Activated CD8-positive, alpha-beta memory T cell treated with anti-CD3 and anti-CD28 coated beads, Interleukin-2, amount 10 ng/mL, durations not matched to agents 7 days and 5 days (primary cell): ENCODE measurements at regions not wholly inside any gene's neighbourhood (a gene's known extent, or its start where the extent isn't known, plus 50 kb on each side); places are given as distances from the start of the nearest gene placed in this dataset.
"Not testable (repeated sequence)": the region's sequence is repeated elsewhere in the genome, so short reads cannot be mapped to it uniquely, and the experiment has no call there.

ENCODE experiments used
- ATAC-seq: fragments of 150-1000 bp; cut with Tn5 transposase; one replicate; pipeline ENCODE4 v1.10.0; 2021; ENCODE audit warnings: moderate library complexity
- CTCF ChIA-PET: fragments of 350-600 bp; sonication (Branson Sonifier 250); formaldehyde crosslinking; loops from one replicate; lab custom pipeline; 2021; ENCODE audit warnings: antibody characterized with exemption; lab: Charles Lee
- DNase-seq: peaks from one replicate; pipeline ENCODE4 v3.0.0-alpha.2; 2020
- H3K27ac Mint-ChIP-seq: one replicate; pipeline ENCODE4 v1.8.0; 2021; ENCODE audit warnings: mild to moderate bottlenecking, mixed read lengths
- H3K27me3 Mint-ChIP-seq: one replicate; pipeline ENCODE4 v1.8.0; 2021; ENCODE audit warnings: mixed read lengths
- H3K36me3 Mint-ChIP-seq: one replicate; pipeline ENCODE4 v1.8.0; 2021; ENCODE audit warnings: mild to moderate bottlenecking, mixed read lengths
- H3K4me1 Mint-ChIP-seq: one replicate; pipeline ENCODE4 v1.8.0; 2021; ENCODE audit warnings: mixed read lengths
- H3K4me3 Mint-ChIP-seq: one replicate; pipeline ENCODE4 v1.8.0; 2021; ENCODE audit warnings: mild to moderate bottlenecking, moderate library complexity, mixed read lengths
- H3K9me3 Mint-ChIP-seq: one replicate; pipeline ENCODE4 v1.8.0; 2022; ENCODE audit warnings: low read depth, mixed read lengths

DNA sequence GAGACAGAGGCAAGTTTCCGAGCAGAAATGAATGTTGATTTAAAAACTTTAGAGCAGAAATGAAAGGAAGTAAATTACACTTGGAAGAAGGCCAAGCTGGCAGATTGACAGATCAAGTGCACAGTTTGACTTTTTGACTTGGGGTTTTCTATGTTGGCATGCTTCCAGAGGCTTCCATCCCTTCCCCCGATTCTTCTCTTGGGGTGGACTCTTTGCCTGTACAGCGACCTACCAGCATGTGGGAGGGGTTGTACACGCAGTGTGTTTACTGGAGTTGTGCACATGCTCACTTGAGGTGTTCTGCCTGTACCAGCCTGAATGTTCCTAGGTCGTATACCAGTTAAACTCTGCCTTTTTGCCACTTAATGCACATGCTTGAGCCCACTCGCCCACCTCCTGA is 701.5 kb upstream of the GBE1 start:
- no peak for DNase-seq
- H3K27ac Mint-ChIP-seq: no peak overlapping the region
- CTCF ChIA-PET: no interaction called here
- no peaks in the 10 kb centered on the region for H3K4me1 Mint-ChIP-seq
- no peaks in the 10 kb centered on the region for H3K36me3 Mint-ChIP-seq
- H3K27me3 Mint-ChIP-seq: no peaks in the 10 kb centered on the region
- ATAC-seq: no peak
- peaks cover 4% of the 10 kb centered on the region for H3K9me3 Mint-ChIP-seq
- no peak overlapping the region for H3K4me3 Mint-ChIP-seq

DNA sequence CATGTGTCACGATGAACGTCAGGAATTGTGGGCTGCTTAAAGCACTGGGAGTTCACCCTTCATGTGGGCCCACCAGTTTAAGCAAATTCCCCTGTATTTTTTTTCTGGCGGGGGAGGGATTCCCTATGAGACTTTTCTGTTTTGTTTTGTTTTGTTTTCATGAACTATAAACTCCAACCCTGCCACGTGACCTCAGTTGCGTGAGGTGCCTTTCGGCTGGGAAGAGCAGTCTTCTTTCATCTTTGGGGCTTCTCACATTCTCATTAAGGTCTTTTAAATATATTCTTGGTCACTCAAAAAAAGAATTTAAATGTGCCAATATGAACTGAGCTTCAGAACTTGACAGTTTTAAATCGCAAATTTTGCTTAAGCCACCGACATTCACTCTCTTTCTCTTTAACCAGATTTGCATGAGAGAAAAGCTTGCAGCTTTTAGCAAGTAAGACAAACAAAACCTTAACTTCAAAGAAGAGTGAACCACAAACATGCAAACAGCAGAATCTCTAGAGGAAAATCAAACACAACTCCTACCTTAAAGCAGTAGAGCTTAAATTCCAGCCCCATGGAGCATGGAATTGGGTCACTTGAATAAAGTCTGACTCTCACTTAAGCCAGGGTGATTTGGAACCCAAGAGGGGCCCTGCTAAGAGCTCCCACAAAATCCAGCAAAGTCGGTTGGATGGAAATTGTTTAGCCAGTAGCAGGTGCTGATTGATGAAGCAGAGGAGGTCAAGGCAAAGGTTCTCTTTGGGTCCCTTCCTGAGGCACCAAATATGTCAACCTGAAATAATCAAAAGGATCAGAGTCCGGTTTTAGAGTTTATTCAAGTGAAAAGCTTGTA is 699.8 kb upstream of the GBE1 start:
- H3K27me3 Mint-ChIP-seq: no peaks in the 10 kb centered on the region
- H3K36me3 Mint-ChIP-seq: no peaks in the 10 kb centered on the region
- H3K4me3 Mint-ChIP-seq: no peak overlapping the region
- H3K9me3 Mint-ChIP-seq: peaks cover 1% of the 10 kb centered on the region
- CTCF ChIA-PET: no interaction called here
- H3K4me1 Mint-ChIP-seq: no peaks in the 10 kb centered on the region
- ATAC-seq: no peak
- DNase-seq: no peak
- H3K27ac Mint-ChIP-seq: no peak overlapping the region

DNA sequence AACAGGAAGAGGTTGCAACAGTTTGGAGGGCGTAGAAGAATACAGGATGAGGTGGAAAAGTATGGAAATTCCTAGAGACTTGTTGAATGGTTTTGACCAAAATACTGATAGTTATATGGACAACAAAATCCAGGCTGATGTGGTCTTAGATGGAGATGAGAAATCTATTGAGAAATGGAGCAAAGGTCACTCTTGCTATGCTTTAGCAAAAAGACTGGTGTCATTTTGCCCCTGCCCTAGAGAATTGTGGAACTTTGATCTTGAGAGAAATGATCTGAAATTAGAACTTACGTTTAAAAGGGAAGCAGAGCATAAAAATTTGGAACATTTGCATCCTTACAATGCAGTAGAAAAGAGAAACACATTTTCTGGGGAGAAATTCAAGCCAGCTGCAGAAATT is 686.9 kb upstream of the GBE1 start:
- Mint-ChIP-seq H3K27me3 (no peaks in the 10 kb centered on the region), H3K36me3 (no peaks in the 10 kb centered on the region), H3K27ac (no peak overlapping the region), H3K9me3 (peaks cover 15% of the 10 kb centered on the region), H3K4me1 (no peaks in the 10 kb centered on the region), H3K4me3 (no peak overlapping the region)
- ATAC-seq (no peak), DNase-seq (no peak)
- CTCF ChIA-PET: no interaction called here

- H3K27me3 Mint-ChIP-seq, ATAC-seq, H3K27ac Mint-ChIP-seq, H3K9me3 Mint-ChIP-seq, H3K4me3 Mint-ChIP-seq, H3K36me3 Mint-ChIP-seq, DNase-seq, CTCF ChIA-PET, H3K4me1 Mint-ChIP-seq: not testable (repeated sequence)
Observed at GRCh38 chr3:82428821-82429220, 667.4 kb upstream of the GBE1 start.

GRCh38 chr3:82424031-82424339 is 662.5 kb upstream of the GBE1 start:
- CTCF ChIA-PET: no interaction called here
- no peak for DNase-seq
- H3K4me1 Mint-ChIP-seq: no peaks in the 10 kb centered on the region
- H3K36me3 Mint-ChIP-seq: no peaks in the 10 kb centered on the region
- ATAC-seq: no peak
- H3K9me3 Mint-ChIP-seq: peaks cover 3% of the 10 kb centered on the region
- no peak overlapping the region for H3K4me3 Mint-ChIP-seq
- H3K27ac Mint-ChIP-seq: no peak overlapping the region
- H3K27me3 Mint-ChIP-seq: no peaks in the 10 kb centered on the region

- no peak overlapping the region for H3K4me3 Mint-ChIP-seq
- ATAC-seq: no peak
- no peaks in the 10 kb centered on the region for H3K36me3 Mint-ChIP-seq
- H3K27ac Mint-ChIP-seq: no peak overlapping the region
- no peaks in the 10 kb centered on the region for H3K4me1 Mint-ChIP-seq
- peaks cover 5% of the 10 kb centered on the region for H3K9me3 Mint-ChIP-seq
- no peaks in the 10 kb centered on the region for H3K27me3 Mint-ChIP-seq
- CTCF ChIA-PET: no interaction called here
- DNase-seq: no peak
Observed at GRCh38 chr3:82423268-82424030, 662.0 kb upstream of the GBE1 start.

GRCh38 chr3:82416830-82417229 is 655.4 kb upstream of the GBE1 start:
- H3K27me3 Mint-ChIP-seq: no peaks in the 10 kb centered on the region
- H3K9me3 Mint-ChIP-seq: peaks cover 9% of the 10 kb centered on the region
- CTCF ChIA-PET: no interaction called here
- H3K4me3 Mint-ChIP-seq: no peak overlapping the region
- no peaks in the 10 kb centered on the region for H3K36me3 Mint-ChIP-seq
- no peaks in the 10 kb centered on the region for H3K4me1 Mint-ChIP-seq
- ATAC-seq: no peak
- no peak overlapping the region for H3K27ac Mint-ChIP-seq
- no peak for DNase-seq

DNA sequence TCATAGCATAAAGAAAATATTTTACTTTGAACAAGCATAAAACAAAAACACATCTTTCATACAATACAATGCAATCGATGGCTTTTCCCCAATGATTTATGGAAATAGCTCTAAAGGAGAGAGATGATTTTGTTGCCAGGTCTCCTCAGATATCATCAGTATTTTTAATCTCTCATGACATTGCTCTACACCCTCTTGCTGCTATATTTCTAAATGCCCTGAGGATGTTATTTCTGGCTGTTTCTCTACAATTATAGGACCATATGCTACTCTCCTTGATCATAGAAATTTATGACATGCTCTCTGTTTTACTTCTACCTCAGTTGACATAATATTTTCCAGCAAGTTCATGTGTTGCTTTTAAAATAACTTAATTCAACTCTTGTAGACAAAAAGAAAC is 654.9 kb upstream of the GBE1 start:
- no peak overlapping the region for H3K27ac Mint-ChIP-seq
- no peaks in the 10 kb centered on the region for H3K36me3 Mint-ChIP-seq
- no peaks in the 10 kb centered on the region for H3K4me1 Mint-ChIP-seq
- ATAC-seq (no peak), DNase-seq (no peak)
- CTCF ChIA-PET: no interaction called here
- peaks cover 9% of the 10 kb centered on the region for H3K9me3 Mint-ChIP-seq
- H3K4me3 Mint-ChIP-seq: no peak overlapping the region
- no peaks in the 10 kb centered on the region for H3K27me3 Mint-ChIP-seq

DNA sequence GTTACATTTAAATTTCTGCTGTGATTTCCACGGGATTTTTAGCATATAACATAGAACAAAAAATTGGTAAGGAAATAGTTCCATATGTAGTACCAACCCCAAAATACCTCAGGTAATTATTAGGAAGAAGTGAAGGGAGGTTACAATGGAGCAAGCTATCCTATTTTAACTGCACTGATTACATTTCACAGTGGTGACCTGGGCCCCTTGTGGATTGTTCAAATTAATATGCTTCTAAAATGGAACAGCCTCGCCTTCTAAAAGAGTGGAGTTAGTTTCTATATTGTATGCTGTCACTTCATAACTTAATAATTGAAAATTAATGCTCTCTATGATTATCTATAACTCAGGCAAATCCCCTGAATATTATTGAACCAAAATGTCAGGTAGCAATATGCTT is 651.7 kb upstream of the GBE1 start:
- DNase-seq: no peak
- Mint-ChIP-seq H3K36me3 (no peaks in the 10 kb centered on the region), H3K4me3 (no peak overlapping the region)

DNA sequence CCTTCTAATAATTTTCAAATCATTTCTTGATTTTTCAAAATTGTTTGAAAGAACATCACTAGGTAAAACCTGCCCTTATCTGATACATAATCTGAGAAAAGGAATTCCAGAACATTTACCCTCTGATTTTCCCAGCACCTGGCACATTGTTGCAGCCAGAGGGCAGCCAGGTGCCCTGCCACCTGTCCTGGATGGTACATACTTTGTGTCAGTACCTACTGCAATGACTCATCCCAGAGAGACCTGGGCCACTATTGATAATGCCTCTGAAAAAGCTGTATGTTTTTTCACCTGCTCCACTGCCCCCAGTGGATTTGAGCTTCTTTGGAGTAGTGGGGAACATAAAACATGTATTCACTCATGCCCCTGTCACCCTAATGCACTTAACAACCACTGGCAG is 648.9 kb upstream of the GBE1 start:
- CTCF ChIA-PET: no interaction called here
- Mint-ChIP-seq H3K9me3 (peaks cover 5% of the 10 kb centered on the region), H3K4me3 (no peak overlapping the region), H3K4me1 (no peaks in the 10 kb centered on the region), H3K27ac (no peak overlapping the region), H3K36me3 (no peaks in the 10 kb centered on the region), H3K27me3 (no peaks in the 10 kb centered on the region)
- ATAC-seq (no peak), DNase-seq (no peak)

More for the DNA sequence above, 651.7 kb upstream of the GBE1 start:
- peaks cover 5% of the 10 kb centered on the region for H3K9me3 Mint-ChIP-seq
- no peak overlapping the region for H3K27ac Mint-ChIP-seq
- no peak for ATAC-seq
- CTCF ChIA-PET: no interaction called here
- H3K27me3 Mint-ChIP-seq: no peaks in the 10 kb centered on the region
- no peaks in the 10 kb centered on the region for H3K4me1 Mint-ChIP-seq

GRCh38 chr3:82409842-82410241 is 648.4 kb upstream of the GBE1 start:
- Mint-ChIP-seq H3K4me1 (no peaks in the 10 kb centered on the region), H3K27ac (no peak overlapping the region), H3K4me3 (no peak overlapping the region), H3K9me3 (peaks cover 5% of the 10 kb centered on the region), H3K36me3 (no peaks in the 10 kb centered on the region), H3K27me3 (no peaks in the 10 kb centered on the region)
- CTCF ChIA-PET: no interaction called here
- no peak for ATAC-seq
- no peak for DNase-seq

- no peak for ATAC-seq
- Mint-ChIP-seq H3K36me3 (no peaks in the 10 kb centered on the region), H3K9me3 (peaks cover 7% of the 10 kb centered on the region), H3K4me1 (no peaks in the 10 kb centered on the region), H3K27me3 (no peaks in the 10 kb centered on the region), H3K27ac (no peak overlapping the region), H3K4me3 (no peak overlapping the region)
- CTCF ChIA-PET: no interaction called here
- no peak for DNase-seq
Observed at GRCh38 chr3:82392203-82392775, 630.8 kb upstream of the GBE1 start.

GRCh38 chr3:82390868-82391267 is 629.4 kb upstream of the GBE1 start:
- DNase-seq: no peak
- ATAC-seq: no peak
- Mint-ChIP-seq H3K9me3 (peaks cover 5% of the 10 kb centered on the region), H3K27me3 (no peaks in the 10 kb centered on the region), H3K4me1 (no peaks in the 10 kb centered on the region), H3K27ac (no peak overlapping the region), H3K4me3 (no peak overlapping the region), H3K36me3 (no peaks in the 10 kb centered on the region)
- CTCF ChIA-PET: no interaction called here

DNA sequence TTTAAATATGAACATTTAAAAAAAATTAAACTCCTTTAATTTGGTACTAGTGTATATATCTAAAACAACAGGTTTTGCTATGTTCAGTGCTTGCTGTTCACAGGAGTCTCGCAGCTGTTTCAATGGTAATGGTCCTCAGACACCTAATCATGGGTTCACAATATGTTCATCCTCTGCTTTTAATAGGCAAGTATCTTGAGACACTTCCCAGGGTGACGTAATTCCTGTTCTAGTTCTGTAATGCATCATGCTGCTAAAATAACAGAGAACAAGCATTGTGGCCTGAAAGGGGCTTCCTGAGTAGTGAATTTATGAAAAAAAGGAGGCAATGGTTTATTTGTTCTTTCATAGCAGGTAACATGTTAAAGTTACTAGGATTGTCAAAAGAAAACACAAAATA is 625.2 kb upstream of the GBE1 start:
- no peaks in the 10 kb centered on the region for H3K27me3 Mint-ChIP-seq
- CTCF ChIA-PET: no interaction called here
- no peak for DNase-seq
- H3K36me3 Mint-ChIP-seq: no peaks in the 10 kb centered on the region
- no peak overlapping the region for H3K4me3 Mint-ChIP-seq
- no peaks in the 10 kb centered on the region for H3K4me1 Mint-ChIP-seq
- peaks cover 3% of the 10 kb centered on the region for H3K9me3 Mint-ChIP-seq
- no peak for ATAC-seq
- no peak overlapping the region for H3K27ac Mint-ChIP-seq
